K562 (cell line): ENCODE measurements at regions not wholly inside any gene's neighbourhood (a gene's known extent, or its start where the extent isn't known, plus 50 kb on each side); places are given as distances from the start of the nearest gene placed in this dataset.

Experiments used
- BCLAF1 ChIP-seq, 2 experiments: fragments of 450-650 bp in 1 of 2; IDR thresholded peaks; 2 replicates each; pipeline ENCODE4 v1.6.1; 2011 to 2017; ENCODE audit warnings: low read depth in 2 of 2, antibody characterized with exemption in 1 of 2, borderline replicate concordance in 1 of 2, low read length in 1 of 2, mild to moderate bottlenecking in 1 of 2, mixed read lengths in 1 of 2; ENCODE audit not compliant: control insufficient read depth in 1 of 2
- ETV5 ChIP-seq: sonication (generic); formaldehyde crosslinking; IDR thresholded peaks from 2 replicates; pipeline ENCODE4 v1.4.0; 2020; ENCODE audit warnings: low read depth, mild to moderate bottlenecking, missing genetic modification reagents
- HDAC2 ChIP-seq: fragments of 450-650 bp; IDR thresholded peaks from 2 replicates; pipeline ENCODE4 v1.6.1; 2016; ENCODE audit warnings: mild to moderate bottlenecking
- L3MBTL2 ChIP-seq: fragments of 450-650 bp; IDR thresholded peaks from 2 replicates; pipeline ENCODE4 v1.6.1; 2016; ENCODE audit warnings: mild to moderate bottlenecking, moderate library complexity
- NR2F6 ChIP-seq: fragments of 450-650 bp; formaldehyde crosslinking; IDR thresholded peaks from 2 replicates; pipeline ENCODE4 v1.4.0; 2020; ENCODE audit warnings: mild to moderate bottlenecking
- PYGO2 ChIP-seq: fragments of 450-650 bp; IDR thresholded peaks from 2 replicates; pipeline ENCODE4 v1.6.1; 2016; ENCODE audit warnings: mild to moderate bottlenecking, missing genetic modification characterization, moderate library complexity, missing compliant biosample characterization
- RERE ChIP-seq: sonication (generic); formaldehyde crosslinking; IDR thresholded peaks from 2 replicates; pipeline ENCODE4 v1.8.0; 2023; ENCODE audit warnings: missing genetic modification reagents, mild to moderate bottlenecking, borderline replicate concordance
- SMAD4 ChIP-seq: fragments of 250-450 bp; sonication (Bioruptor Pico); conservative IDR thresholded peaks from 2 replicates; pipeline ENCODE4 v1.8.0; 2021; ENCODE audit warnings: inconsistent platforms, mild to moderate bottlenecking, moderate library complexity
- ZBTB34 ChIP-seq: fragments of 250-450 bp; sonication (Bioruptor Pico); IDR thresholded peaks from 2 replicates; pipeline ENCODE4 v1.8.0; 2021; ENCODE audit warnings: mild to moderate bottlenecking, moderate library complexity
- ZNF57 ChIP-seq: fragments of 450-650 bp; formaldehyde crosslinking; IDR thresholded peaks from 2 replicates; pipeline ENCODE4 v1.4.0; 2020; ENCODE audit warnings: mild to moderate bottlenecking, moderate library complexity
- ZNF764 ChIP-seq: fragments of 250-450 bp; sonication (Bioruptor Pico); IDR thresholded peaks from 2 replicates; pipeline ENCODE4 v1.4.0; 2020; ENCODE audit warnings: low read depth, mild to moderate bottlenecking, moderate library complexity

- TF ChIP-seq BCLAF1 (IDR thresholded peaks at IDR 0.05; ENCODE audit: borderline replicate concordance in 1 of 2, control insufficient read depth in 1 of 2, low read depth in 2 of 2, low read length in 1 of 2) (no peak), L3MBTL2 (no peak), ZNF57 (CRISPR knock-in tag) (no peak), NR2F6 (no peak), SMAD4 (CRISPR knock-in tag) (no peak), PYGO2 (tag) (no peak), ZNF764 (CRISPR knock-in tag) (no peak), ETV5 (no peak), RERE (CRISPR knock-in tag) (no peak), HDAC2 (no peak), ZBTB34 (CRISPR knock-in tag) (no peak)
- TF ChIP-seq, all 486 proteins: peak for 0
Measured at GRCh38 chr18:68040198-68040597, 523.7 kb upstream of the DSEL start (continued).
